B cell (primary cell): ENCODE measurements at regions not wholly inside any gene's neighbourhood (a gene's known extent, or its start where the extent isn't known, plus 50 kb on each side); places are given as distances from the start of the nearest gene placed in this dataset.

Experiments used
- ATAC-seq: fragments of 200-7000 bp; cut with Tn5 transposase; one replicate; pipeline ENCODE4 v1.10.0; 2021; ENCODE audit warnings: low read depth, mild to moderate bottlenecking, moderate number of reproducible peaks, moderate library complexity
- CTCF ChIA-PET: fragments of 350-600 bp; sonication (Branson Sonifier 250); formaldehyde crosslinking; loops from one replicate; lab custom pipeline; 2021; ENCODE audit warnings: antibody characterized with exemption, inconsistent platforms; lab: Charles Lee
- POLR2A ChIA-PET: fragments of 350-600 bp; sonication (Branson Sonifier 250); formaldehyde crosslinking; loops from one replicate; lab custom pipeline; 2021; ENCODE audit warnings: antibody characterized with exemption; lab: Charles Lee
- DNase-seq: peaks from one replicate; pipeline ENCODE4 v3.0.0; 2013
- H2AFZ ChIP-seq: 2 replicates; pipeline ENCODE4 v1.6.1; 2012; ENCODE audit warnings: mild to moderate bottlenecking, low read depth, low read length; ENCODE audit not compliant: insufficient read depth, poor library complexity, severe bottlenecking
- H3K27ac ChIP-seq, 2 donors: 1 replicate in 1 of 2; 2 replicates in 1 of 2; pipeline ENCODE4 v1.5.1; 2012 to 2013; ENCODE audit warnings: low read length in 2 of 2, mild to moderate bottlenecking in 2 of 2, moderate library complexity in 1 of 2
- H3K27me3 ChIP-seq, 4 experiments: fragments of 200-600 bp in 1 of 4; sonication (generic) in 1 of 4; replicated peaks in 1 of 4; 1 replicate in 2 of 4; 2 replicates in 2 of 4; pipeline versions ENCODE4 v1.6.1 to v1.7.0; 2013 to 2016; ENCODE audit warnings: low read length in 3 of 4, mild to moderate bottlenecking in 2 of 4, mixed read lengths in 1 of 4, moderate library complexity in 1 of 4; ENCODE audit not compliant: insufficient read depth in 4 of 4, control insufficient read depth in 3 of 4; ENCODE audit errors: control extremely low read depth in 1 of 4
- H3K36me3 ChIP-seq, 2 experiments: replicated peaks in 1 of 2; 1 replicate in 1 of 2; 2 replicates in 1 of 2; pipeline versions ENCODE4 v1.6.1 to v1.7.1; 2013; ENCODE audit warnings: low read length in 1 of 2; ENCODE audit not compliant: insufficient read depth in 2 of 2, control insufficient read depth in 1 of 2; ENCODE audit errors: control extremely low read depth in 1 of 2, extremely low read depth in 1 of 2
- H3K4me1 ChIP-seq, 2 donors: fragments of 200-600 bp in 1 of 2; sonication (generic) in 1 of 2; 1 replicate in 1 of 2; 2 replicates in 1 of 2; pipeline versions ENCODE4 v1.5.1 to v1.6.1; 2013 to 2017; ENCODE audit warnings: low read length in 2 of 2; ENCODE audit not compliant: control insufficient read depth in 2 of 2, insufficient read depth in 2 of 2
- H3K4me2 ChIP-seq: replicated peaks from 2 replicates; pipeline ENCODE3; 2012; ENCODE audit warnings: mild to moderate bottlenecking, low read depth, low read length; ENCODE audit not compliant: poor library complexity, severe bottlenecking
- H3K4me3 ChIP-seq, 5 experiments: fragments of 200-600 bp in 1 of 5; sonication (generic) in 1 of 5; 1 replicate in 3 of 5; 2 replicates in 2 of 5; pipeline versions ENCODE4 v1.5.1 to v1.7.0; 2011 to 2016; ENCODE audit warnings: low read length in 4 of 5, mild to moderate bottlenecking in 4 of 5, low read depth in 2 of 5, control low read depth in 1 of 5, moderate library complexity in 1 of 5; ENCODE audit not compliant: insufficient read depth in 1 of 5; ENCODE audit errors: control extremely low read depth in 1 of 5, extremely low read depth in 1 of 5
- H3K79me2 ChIP-seq: fragments of 200-600 bp; sonication (generic); one replicate; pipeline ENCODE4 v1.6.0; 2016; ENCODE audit warnings: low read length; ENCODE audit not compliant: control insufficient read depth, insufficient read depth
- H3K9ac ChIP-seq: fragments of 200-600 bp; sonication (generic); 2 replicates; pipeline ENCODE4 v1.6.1; 2017; ENCODE audit warnings: mild to moderate bottlenecking, low read length, moderate library complexity
- H3K9me3 ChIP-seq, 3 donors: one replicate each; pipeline versions ENCODE4 v1.6.1 to v1.7.1; 2013; ENCODE audit warnings: low read length in 2 of 3; ENCODE audit not compliant: control insufficient read depth in 2 of 3, insufficient read depth in 1 of 3; ENCODE audit errors: control extremely low read depth in 1 of 3
- H4K20me1 ChIP-seq: 2 replicates; pipeline ENCODE4 v1.6.0; 2012; ENCODE audit warnings: mild to moderate bottlenecking, low read length; ENCODE audit not compliant: insufficient read depth, control insufficient read depth, poor library complexity, severe bottlenecking
- H3K27ac Mint-ChIP-seq: one replicate; pipeline ENCODE4 v1.8.0; 2021; ENCODE audit warnings: mixed read lengths
- H3K27me3 Mint-ChIP-seq: one replicate; pipeline ENCODE4 v1.8.0; 2021; ENCODE audit warnings: mixed read lengths
- H3K4me1 Mint-ChIP-seq: one replicate; pipeline ENCODE4 v1.8.0; 2021; ENCODE audit warnings: mixed read lengths
- H3K4me3 Mint-ChIP-seq: one replicate; pipeline ENCODE4 v1.8.0; 2021; ENCODE audit warnings: mixed read lengths
- H3K9me3 Mint-ChIP-seq: one replicate; pipeline ENCODE4 v1.8.0; 2022; ENCODE audit warnings: mixed read lengths; ENCODE audit not compliant: insufficient read depth
- CTCF ChIP-seq: fragments of 200-600 bp; IDR thresholded peaks from one replicate; pipeline ENCODE4 v1.8.0; 2022; ENCODE audit warnings: antibody characterized with exemption, mild to moderate bottlenecking
- EZH2 ChIP-seq: IDR thresholded peaks from 2 replicates; pipeline ENCODE4 v1.6.1; 2012; ENCODE audit warnings: borderline replicate concordance, low read depth, mild to moderate bottlenecking, moderate library complexity, low read length; ENCODE audit not compliant: insufficient read depth, poor library complexity, severe bottlenecking
- WGBS: methylation state at CpG from one replicate; pipeline ENCODE4 v1.1.5; 2013; ENCODE audit warnings: missing lambda C conversion rate; ENCODE audit not compliant: insufficient coverage; 5-methylcytosine and 5-hydroxymethylcytosine counted together
- intact Hi-C: fragments of 100-400 bp; cut with micrococcal nuclease; formaldehyde crosslinking; loops from one replicate; pipeline ENCODE4 v1.10.0; 2022

GRCh38 chr12:89189448-89189847 lies 162.9 kb downstream of the DUSP6 start:
- Mint-ChIP-seq H3K4me3 (no peak overlapping the region), H3K27ac (no peak overlapping the region), H3K4me1 (no peaks in the 10 kb centered on the region), H3K9me3 (peaks cover 12% of the 10 kb centered on the region), H3K27me3 (no peaks in the 10 kb centered on the region)
- Histone ChIP-seq H3K27ac (no peak overlapping the region), H3K9ac (no peak overlapping the region), H2AFZ (no peak overlapping the region), H3K27me3 (no peaks in the 10 kb centered on the region), H3K79me2 (no peaks in the 10 kb centered on the region), H3K4me3 (no peak overlapping the region), H3K4me1 (no peaks in the 10 kb centered on the region), H3K36me3 (no peaks in the 10 kb centered on the region), H4K20me1 (no peaks in the 10 kb centered on the region), H3K9me3 (peaks cover 0 to 9% (median 1%) of the 10 kb centered on the region in 3 donors), H3K4me2 (no peak overlapping the region)
- ChIA-PET POLR2A (no interaction called here), CTCF (no interaction called here)
- TF ChIP-seq CTCF (no peak), EZH2 (no peak)
- no CpG with 5 or more reads among the region's 1 CpG for WGBS
- intact Hi-C loops, result no loop called here
- no peak for DNase-seq
- no peak for ATAC-seq

- peaks cover 0 to 9% (median 1%) of the 10 kb centered on the region in 3 donors for H3K9me3 ChIP-seq
- ATAC-seq (no peak), DNase-seq (no peak)
- TF ChIP-seq CTCF (no peak), EZH2 (no peak)
- H3K4me3 ChIP-seq, result no peak overlapping the region
- no peak overlapping the region for H3K9ac ChIP-seq
- no peaks in the 10 kb centered on the region for H3K4me1 ChIP-seq
- H4K20me1 ChIP-seq, result no peaks in the 10 kb centered on the region
- intact Hi-C loops, result no loop called here
- H2AFZ ChIP-seq, result no peak overlapping the region
- no peaks in the 10 kb centered on the region for H3K4me1 Mint-ChIP-seq
- H3K4me2 ChIP-seq, result no peak overlapping the region
- no peak overlapping the region for H3K4me3 Mint-ChIP-seq
- H3K27ac ChIP-seq, result no peak overlapping the region
- no peaks in the 10 kb centered on the region for H3K36me3 ChIP-seq
- peaks cover 12% of the 10 kb centered on the region for H3K9me3 Mint-ChIP-seq
- H3K27ac Mint-ChIP-seq, result no peak overlapping the region
- ChIA-PET CTCF (interaction anchor here (0.7 kb wide), 1 partner anchor 268 kb away, joined by 3 read pairs; no protein-coding TSS in a partner anchor), POLR2A (no interaction called here)
- no peaks in the 10 kb centered on the region for H3K27me3 ChIP-seq
- H3K27me3 Mint-ChIP-seq, result no peaks in the 10 kb centered on the region
- no peaks in the 10 kb centered on the region for H3K79me2 ChIP-seq
These were observed 164.8 kb downstream of the DUSP6 start for GRCh38 chr12:89187507-89187906.
